PC-3 (cell line): ENCODE measurements at regions not wholly inside any gene's neighbourhood (a gene's known extent, or its start where the extent isn't known, plus 50 kb on each side); places are given as distances from the start of the nearest gene placed in this dataset.

ENCODE experiments used
- EZH2 ChIP-seq: fragments of 300-600 bp; sonication (generic); IDR thresholded peaks from one replicate; pipeline ENCODE4 v1.6.1; 2017; ENCODE audit warnings: antibody characterized with exemption, mild to moderate bottlenecking, low read length; ENCODE audit not compliant: unreplicated experiment
- EZH2phosphoT487 ChIP-seq: fragments of 300-600 bp; sonication (generic); IDR thresholded peaks from 2 replicates; pipeline ENCODE4 v1.6.1; 2018; ENCODE audit warnings: mild to moderate bottlenecking, antibody characterized with exemption, low read length, borderline replicate concordance
- TF ChIP-seq, protein P1 (sequence below): fragments of 300-600 bp; sonication (generic); conservative IDR thresholded peaks from 2 replicates; pipeline ENCODE4 v1.5.1; 2017; ENCODE audit warnings: antibody characterized with exemption, low read depth, mild to moderate bottlenecking, low read length

DNA sequence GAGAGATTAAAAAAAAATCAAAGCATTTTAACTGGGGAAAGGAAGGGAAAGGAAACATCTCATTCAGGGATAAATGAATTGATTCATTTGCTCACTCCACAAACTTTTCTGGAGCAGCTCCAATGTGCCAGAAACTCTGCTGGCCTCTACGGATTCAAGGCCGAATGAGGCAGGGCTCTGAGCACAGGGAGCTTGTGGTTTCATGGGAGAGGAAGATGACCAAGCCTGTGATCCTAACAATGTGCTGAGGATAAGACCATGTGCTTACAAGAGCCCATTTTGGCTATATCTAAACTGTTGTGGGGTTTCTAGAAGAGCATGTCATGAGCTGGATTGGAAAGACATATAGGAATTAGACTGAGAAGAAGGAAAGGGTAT lies 137.5 kb downstream of the ZNF674 start:
- TF ChIP-seq EZH2 (no peak), EZH2phosphoT487 (no peak)
- TF ChIP-seq, protein P1, sequence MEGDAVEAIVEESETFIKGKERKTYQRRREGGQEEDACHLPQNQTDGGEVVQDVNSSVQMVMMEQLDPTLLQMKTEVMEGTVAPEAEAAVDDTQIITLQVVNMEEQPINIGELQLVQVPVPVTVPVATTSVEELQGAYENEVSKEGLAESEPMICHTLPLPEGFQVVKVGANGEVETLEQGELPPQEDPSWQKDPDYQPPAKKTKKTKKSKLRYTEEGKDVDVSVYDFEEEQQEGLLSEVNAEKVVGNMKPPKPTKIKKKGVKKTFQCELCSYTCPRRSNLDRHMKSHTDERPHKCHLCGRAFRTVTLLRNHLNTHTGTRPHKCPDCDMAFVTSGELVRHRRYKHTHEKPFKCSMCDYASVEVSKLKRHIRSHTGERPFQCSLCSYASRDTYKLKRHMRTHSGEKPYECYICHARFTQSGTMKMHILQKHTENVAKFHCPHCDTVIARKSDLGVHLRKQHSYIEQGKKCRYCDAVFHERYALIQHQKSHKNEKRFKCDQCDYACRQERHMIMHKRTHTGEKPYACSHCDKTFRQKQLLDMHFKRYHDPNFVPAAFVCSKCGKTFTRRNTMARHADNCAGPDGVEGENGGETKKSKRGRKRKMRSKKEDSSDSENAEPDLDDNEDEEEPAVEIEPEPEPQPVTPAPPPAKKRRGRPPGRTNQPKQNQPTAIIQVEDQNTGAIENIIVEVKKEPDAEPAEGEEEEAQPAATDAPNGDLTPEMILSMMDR = no peak
